Rectal smooth muscle tissue (tissue), 1 donor: ENCODE measurements at regions not wholly inside any gene's neighbourhood (a gene's known extent, or its start where the extent isn't known, plus 50 kb on each side); places are given as distances from the start of the nearest gene placed in this dataset.

Experiments used
- H3K27ac ChIP-seq: one replicate; pipeline ENCODE4 v1.7.0; 2013; ENCODE audit warnings: low read depth, low read length, inconsistent platforms
- H3K27me3 ChIP-seq: one replicate; pipeline ENCODE4 v1.7.0; 2013; ENCODE audit warnings: low read length; ENCODE audit not compliant: control insufficient read depth, insufficient read depth
- H3K36me3 ChIP-seq: one replicate; pipeline ENCODE4 v1.7.0; 2013; ENCODE audit warnings: low read length; ENCODE audit not compliant: control insufficient read depth, insufficient read depth
- H3K4me1 ChIP-seq: one replicate; pipeline ENCODE4 v1.7.0; 2013; ENCODE audit warnings: low read length; ENCODE audit not compliant: control insufficient read depth, insufficient read depth
- H3K4me3 ChIP-seq: one replicate; pipeline ENCODE4 v1.7.0; 2013; ENCODE audit warnings: low read length
- H3K9ac ChIP-seq: one replicate; pipeline ENCODE4 v1.7.0; 2013; ENCODE audit warnings: low read length

DNA sequence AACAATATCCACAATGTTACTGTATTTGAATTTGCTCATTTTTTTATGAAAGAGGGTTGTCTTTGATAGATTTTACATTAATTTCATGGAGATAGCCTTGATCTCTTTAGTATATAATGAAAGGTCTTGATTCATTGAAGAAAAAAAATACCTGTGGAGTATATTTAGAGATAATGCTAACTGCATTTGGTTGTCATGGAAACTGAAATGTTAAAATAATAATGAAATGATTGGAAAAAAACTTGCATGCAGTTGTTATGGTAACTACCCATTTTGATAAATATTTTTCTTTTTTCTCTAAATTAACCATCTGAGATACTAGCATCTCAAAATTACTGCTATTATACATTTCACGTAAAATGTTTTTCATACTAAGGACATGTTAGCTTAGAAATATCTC, 712.7 kb upstream of the FAM98A start:
- H3K27ac ChIP-seq = no peak overlapping the region
- no peaks in the 10 kb centered on the region for H3K36me3 ChIP-seq
- H3K4me3 ChIP-seq = no peak overlapping the region
- H3K4me1 ChIP-seq = no peaks in the 10 kb centered on the region
- H3K9ac ChIP-seq = no peak overlapping the region
- no peaks in the 10 kb centered on the region for H3K27me3 ChIP-seq

DNA sequence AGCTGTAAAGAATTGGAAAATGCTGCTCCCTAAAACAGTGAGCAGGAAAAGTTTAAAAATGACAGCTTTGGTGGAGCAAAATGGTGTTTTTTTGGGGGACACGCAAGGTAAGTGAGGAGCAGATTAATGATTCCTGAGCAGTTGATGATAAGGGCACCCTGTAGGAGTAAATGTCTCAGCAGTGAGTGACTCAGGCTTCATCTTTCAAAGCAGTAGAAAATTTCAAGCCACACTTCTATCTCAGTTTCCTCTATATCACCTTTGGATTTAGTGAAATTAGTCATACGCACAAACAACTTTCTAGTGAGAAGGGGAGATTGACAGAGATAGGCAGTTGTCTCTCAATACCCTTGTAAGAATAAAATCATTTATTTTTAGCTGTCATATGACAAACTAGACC, 709.0 kb upstream of the FAM98A start:
- Histone ChIP-seq H3K9ac (no peak overlapping the region), H3K27ac (no peak overlapping the region), H3K27me3 (no peaks in the 10 kb centered on the region), H3K4me3 (no peak overlapping the region), H3K36me3 (no peaks in the 10 kb centered on the region), H3K4me1 (no peaks in the 10 kb centered on the region)

DNA sequence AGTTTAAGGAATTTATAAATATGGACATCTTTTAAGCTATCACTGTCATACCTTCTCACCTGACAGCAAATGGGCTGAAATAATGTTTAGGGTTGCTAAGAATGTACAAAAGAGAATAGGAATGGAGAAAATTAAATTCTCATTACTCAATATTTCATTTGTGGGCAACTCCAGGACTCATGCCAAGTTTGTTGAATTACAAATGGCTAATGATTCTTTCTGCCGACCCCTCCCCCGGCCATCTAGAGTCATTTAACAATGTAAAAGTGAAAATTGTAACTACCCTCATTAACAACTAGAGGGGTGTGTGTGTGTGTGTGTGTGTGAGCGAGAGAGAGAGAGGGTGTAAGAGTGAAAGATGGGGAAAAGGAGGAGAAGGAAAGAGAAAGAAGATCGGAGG, 708.5 kb upstream of the FAM98A start:
- Histone ChIP-seq H3K9ac (no peak overlapping the region), H3K4me3 (no peak overlapping the region)

DNA sequence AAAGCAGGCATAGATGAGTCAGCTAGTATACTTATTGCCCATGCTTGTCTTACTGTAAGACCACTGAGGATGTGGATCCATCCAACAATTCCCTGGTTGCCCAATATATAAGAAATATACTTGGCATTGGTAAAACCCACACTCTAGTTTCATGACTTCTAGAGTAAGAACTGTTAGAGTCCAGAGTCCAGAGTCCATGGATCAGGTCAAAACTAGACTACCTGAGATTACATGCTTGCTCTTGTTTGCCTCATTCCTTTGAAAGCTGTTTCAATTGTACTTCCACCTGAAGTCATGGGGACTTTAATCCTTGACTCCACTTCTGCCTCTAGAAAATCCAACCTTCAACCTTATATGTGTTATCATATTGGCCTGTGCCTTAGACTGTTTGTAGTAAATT, 707.6 kb upstream of the FAM98A start:
- H3K4me1 ChIP-seq = no peaks in the 10 kb centered on the region
- no peak overlapping the region for H3K27ac ChIP-seq
- no peak overlapping the region for H3K9ac ChIP-seq
- H3K4me3 ChIP-seq = no peak overlapping the region
- no peaks in the 10 kb centered on the region for H3K36me3 ChIP-seq
- no peaks in the 10 kb centered on the region for H3K27me3 ChIP-seq

More for the DNA sequence above, 708.5 kb upstream of the FAM98A start:
- Histone ChIP-seq H3K27me3 (no peaks in the 10 kb centered on the region), H3K36me3 (no peaks in the 10 kb centered on the region), H3K4me1 (no peaks in the 10 kb centered on the region), H3K27ac (no peak overlapping the region)

DNA sequence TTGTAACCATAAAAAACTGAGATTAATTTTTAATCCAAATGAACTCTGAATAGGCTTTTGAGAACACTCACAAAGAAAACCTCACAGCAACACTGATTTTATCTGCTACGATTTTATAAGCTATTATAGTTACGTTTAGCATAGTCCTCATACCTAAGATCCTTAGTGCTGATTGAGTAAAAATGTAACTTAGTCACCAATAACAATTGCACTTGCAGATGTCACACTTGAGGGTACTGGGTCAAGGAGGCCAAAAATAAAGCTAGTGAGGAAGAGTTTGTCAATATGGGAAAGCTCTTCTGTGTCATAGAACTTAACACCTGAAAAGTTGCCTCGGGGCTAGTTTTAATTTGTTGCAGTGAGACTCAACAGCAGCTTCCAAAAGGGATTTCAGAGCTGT, 706.5 kb upstream of the FAM98A start:
- Histone ChIP-seq H3K4me1 (no peaks in the 10 kb centered on the region), H3K27ac (no peak overlapping the region), H3K27me3 (no peaks in the 10 kb centered on the region), H3K4me3 (no peak overlapping the region), H3K9ac (no peak overlapping the region), H3K36me3 (no peaks in the 10 kb centered on the region)

DNA sequence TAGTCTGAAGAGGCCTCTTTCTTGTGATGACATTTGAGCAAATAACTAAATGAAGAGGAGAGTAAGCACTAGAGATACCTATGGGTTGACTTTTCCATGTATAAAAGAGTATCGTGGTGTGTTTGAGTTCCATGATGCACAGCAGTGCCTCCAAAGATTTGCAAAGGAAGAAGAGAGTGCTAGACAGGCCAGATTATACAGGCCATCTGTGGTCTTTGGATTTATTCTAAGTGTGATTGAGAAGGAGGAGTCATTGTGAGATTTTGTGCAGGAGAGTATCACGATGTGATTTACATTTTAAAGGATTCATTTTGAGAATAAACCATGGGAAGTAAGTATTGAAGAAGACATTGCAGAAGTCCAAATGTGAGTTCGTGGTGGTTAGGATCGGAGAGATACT, 695.9 kb upstream of the FAM98A start:
- H3K27ac ChIP-seq = no peak overlapping the region

DNA sequence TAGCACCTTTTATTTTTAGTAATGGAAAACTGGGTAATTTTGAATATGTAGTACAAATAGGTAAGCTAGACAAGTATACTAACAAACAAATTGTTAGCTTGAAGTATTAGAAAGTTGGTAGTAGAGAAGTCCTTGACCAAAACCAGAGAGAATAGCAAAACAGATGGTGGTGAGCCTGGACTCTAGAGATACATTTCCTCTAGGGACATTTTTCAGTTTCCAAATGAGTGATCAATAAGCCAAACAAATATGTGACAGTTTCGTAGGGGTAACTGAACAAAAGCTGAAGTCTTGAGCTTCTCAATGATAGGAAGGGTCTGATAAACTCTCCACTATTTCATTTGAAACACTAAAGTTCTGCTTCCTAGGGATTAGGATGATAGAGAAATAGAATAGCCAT, 692.0 kb upstream of the FAM98A start:
- no peak overlapping the region for H3K9ac ChIP-seq
- no peaks in the 10 kb centered on the region for H3K27me3 ChIP-seq
- no peak overlapping the region for H3K27ac ChIP-seq
- H3K4me3 ChIP-seq = no peak overlapping the region
- H3K4me1 ChIP-seq = no peaks in the 10 kb centered on the region
- no peaks in the 10 kb centered on the region for H3K36me3 ChIP-seq

More for the DNA sequence above, 695.9 kb upstream of the FAM98A start:
- H3K36me3 ChIP-seq = no peaks in the 10 kb centered on the region
- H3K9ac ChIP-seq = no peak overlapping the region
- H3K4me3 ChIP-seq = no peak overlapping the region
- no peaks in the 10 kb centered on the region for H3K27me3 ChIP-seq
- H3K4me1 ChIP-seq = no peaks in the 10 kb centered on the region

DNA sequence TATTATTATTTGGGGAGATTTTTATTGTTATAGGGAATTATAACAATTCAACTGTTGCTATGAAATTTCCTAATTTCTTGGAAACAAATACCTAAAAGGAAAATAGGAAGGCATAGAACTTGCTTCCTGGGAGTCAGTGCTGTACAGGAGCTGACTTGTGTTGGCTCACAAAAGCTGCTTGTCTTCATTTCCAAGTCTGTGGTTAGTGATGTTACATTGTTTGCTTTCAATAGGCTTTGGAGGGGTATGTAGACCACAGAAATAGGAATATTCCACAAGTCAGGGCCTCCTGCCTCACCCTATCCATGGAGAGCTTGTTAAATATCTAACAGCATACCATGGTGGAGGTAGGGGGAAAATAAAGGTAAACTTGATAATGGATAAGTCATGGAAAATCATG, 688.9 kb upstream of the FAM98A start:
- Histone ChIP-seq H3K36me3 (no peaks in the 10 kb centered on the region), H3K9ac (no peak overlapping the region), H3K27me3 (no peaks in the 10 kb centered on the region), H3K27ac (no peak overlapping the region), H3K4me3 (no peak overlapping the region), H3K4me1 (no peaks in the 10 kb centered on the region)

DNA sequence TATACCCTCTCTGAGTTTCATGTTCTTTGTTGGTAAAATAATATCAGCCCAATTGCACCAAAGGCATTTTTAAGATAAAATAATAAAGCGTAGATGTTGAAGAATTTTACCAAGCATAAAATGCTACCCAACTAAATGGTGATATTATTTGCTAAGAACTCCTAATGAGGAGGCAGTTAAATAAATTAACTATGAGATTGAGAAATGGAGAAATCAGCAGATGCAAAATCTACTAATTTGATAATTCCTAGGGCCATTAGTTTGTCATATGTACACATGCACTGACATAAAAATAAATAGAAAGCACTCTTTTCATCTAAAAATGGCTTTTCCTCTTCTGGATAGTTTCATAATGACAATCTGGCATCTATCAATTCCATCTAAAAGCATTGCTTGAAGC, 681.5 kb upstream of the FAM98A start:
- H3K27me3 ChIP-seq = no peaks in the 10 kb centered on the region
- H3K4me3 ChIP-seq = no peak overlapping the region
- no peak overlapping the region for H3K9ac ChIP-seq
- H3K4me1 ChIP-seq = no peaks in the 10 kb centered on the region
- H3K36me3 ChIP-seq = no peaks in the 10 kb centered on the region
- H3K27ac ChIP-seq = no peak overlapping the region

DNA sequence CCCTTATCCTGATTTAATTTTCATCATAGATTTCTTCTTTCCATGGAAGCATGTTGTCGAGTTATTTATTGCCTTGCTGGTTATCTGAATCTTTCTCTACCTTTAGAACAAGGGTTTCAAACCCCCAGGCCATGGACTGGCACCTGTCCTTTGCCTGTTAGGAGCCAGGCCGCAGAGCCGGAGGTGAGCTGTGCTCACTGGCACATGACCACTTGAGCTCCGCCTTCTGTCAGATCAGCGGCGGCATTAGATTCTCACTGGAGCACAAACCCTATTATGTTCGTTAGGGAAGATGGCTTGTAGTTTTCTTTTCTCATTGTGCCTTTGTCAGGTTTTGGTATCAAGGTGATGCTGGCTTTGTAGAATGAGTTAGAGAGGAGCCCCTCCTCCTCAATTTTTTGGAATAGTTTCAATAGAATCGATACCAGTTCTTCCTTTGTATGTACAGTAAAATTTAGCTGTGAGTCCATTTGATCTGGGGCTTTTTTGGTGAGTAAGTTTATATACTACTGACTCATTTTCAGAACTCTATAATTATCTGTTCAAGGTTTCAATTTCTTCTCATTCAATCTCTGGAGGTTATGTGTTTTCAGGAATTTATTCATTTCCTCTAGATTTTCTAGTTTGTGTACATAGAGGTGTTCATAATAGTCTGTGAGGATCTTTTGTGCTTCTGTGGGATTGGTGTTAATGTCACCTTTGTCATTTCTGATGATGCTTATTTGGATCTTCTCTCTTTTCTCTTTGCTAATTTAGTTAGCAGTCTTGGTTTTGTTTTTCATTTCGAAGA, 668.0 kb upstream of the FAM98A start:
- H3K27ac ChIP-seq = no peak overlapping the region
- H3K4me1 ChIP-seq = no peaks in the 10 kb centered on the region
- no peak overlapping the region for H3K9ac ChIP-seq
- H3K27me3 ChIP-seq = no peaks in the 10 kb centered on the region
- no peak overlapping the region for H3K4me3 ChIP-seq
- no peaks in the 10 kb centered on the region for H3K36me3 ChIP-seq

DNA sequence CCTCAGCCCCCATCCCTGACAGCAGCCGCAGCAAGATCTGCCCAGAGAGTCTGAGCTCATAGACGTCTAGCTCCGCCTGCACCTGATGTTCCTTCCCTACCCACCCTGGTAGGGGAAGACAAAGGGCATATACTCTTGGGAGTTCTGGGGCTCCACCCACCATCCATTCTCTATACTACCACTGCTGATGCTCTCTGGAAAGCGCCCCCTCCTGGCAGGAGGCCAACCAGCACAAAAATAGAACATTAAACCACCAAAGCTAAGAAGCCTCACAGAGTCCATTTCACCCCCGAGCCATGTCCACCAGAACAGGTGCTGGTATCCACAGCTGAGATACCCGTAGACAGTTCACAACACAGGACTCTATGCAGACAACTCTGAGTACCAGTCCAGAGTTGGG, 662.6 kb upstream of the FAM98A start:
- Histone ChIP-seq H3K27ac (no peak overlapping the region), H3K36me3 (no peaks in the 10 kb centered on the region), H3K27me3 (no peaks in the 10 kb centered on the region), H3K4me1 (no peaks in the 10 kb centered on the region), H3K4me3 (no peak overlapping the region), H3K9ac (no peak overlapping the region)

DNA sequence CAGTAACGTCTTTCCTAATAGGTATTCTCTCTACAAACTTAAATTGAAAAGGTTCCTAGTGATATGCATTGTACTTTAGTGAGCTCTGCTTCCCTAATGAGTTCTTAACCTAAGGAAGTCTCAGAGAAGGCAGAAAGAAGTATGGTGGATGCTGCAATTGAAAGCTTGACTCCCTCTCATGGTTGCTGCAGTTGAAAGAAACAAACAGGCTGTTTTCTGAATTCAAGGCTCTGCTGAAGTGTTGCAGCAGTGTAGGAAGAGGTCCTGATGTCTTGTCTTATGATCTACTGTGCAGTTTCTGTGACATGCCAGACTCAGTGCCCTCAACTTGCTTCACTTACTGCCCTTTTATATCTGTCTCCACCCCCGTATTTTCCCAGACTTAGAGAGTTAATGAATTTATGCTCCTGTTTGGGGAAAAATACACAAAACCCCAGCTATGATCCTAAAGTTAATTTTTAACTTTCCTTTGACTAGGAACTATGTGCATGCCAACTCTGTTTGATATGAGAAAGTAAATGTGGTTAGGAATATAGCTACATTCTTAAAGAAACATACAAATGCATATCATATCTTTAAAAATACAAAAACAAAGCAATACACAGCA, 655.3 kb upstream of the FAM98A start:
- Histone ChIP-seq H3K36me3 (no peaks in the 10 kb centered on the region), H3K4me1 (no peaks in the 10 kb centered on the region), H3K4me3 (no peak overlapping the region), H3K27ac (no peak overlapping the region), H3K9ac (no peak overlapping the region), H3K27me3 (no peaks in the 10 kb centered on the region)

DNA sequence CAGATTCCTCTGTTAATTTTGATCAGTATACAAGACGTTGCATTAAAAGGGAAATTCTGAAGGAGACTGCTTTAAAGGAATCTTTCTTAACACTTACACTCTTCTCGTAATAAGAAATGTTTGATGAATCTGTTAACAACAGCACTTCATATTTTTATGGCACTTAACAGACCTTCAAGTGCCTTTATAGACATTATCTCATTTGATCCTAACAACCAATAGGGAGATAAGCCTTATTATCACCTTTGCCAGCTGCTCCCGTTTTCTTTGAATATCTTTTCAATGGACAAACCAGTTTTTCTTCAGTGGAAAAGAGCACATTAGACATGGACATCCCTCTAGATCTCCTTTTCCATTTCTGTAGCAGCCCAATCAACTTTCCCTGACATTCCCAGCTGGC, 653.0 kb upstream of the FAM98A start:
- no peak overlapping the region for H3K4me3 ChIP-seq
- H3K4me1 ChIP-seq = no peaks in the 10 kb centered on the region
- no peak overlapping the region for H3K9ac ChIP-seq
- H3K27ac ChIP-seq = no peak overlapping the region
- no peaks in the 10 kb centered on the region for H3K36me3 ChIP-seq
- H3K27me3 ChIP-seq = no peaks in the 10 kb centered on the region
